ENCODE measurements at regions not wholly inside any gene's neighbourhood (a gene's known extent, or its start where the extent isn't known, plus 50 kb on each side); places are given as distances from the start of the nearest gene placed in this dataset.
"Not testable (repeated sequence)": the region's sequence is repeated elsewhere in the genome, so short reads cannot be mapped to it uniquely, and the experiment has no call there.

- DNase-seq, result no peak
Measured at GRCh38 chr10:118873091-118873737, 118.4 kb upstream of the CACUL1 start.

GRCh38 chr10:118873738-118874105, 119.0 kb upstream of the CACUL1 start:
- no peak for DNase-seq

GRCh38 chr10:118874171-118874570, 119.4 kb upstream of the CACUL1 start:
- DNase-seq, result no peak

GRCh38 chr10:118875087-118875486, 120.3 kb upstream of the CACUL1 start:
- no peak for DNase-seq

GRCh38 chr10:118882741-118883140, 128.0 kb upstream of the CACUL1 start:
- no peak for DNase-seq

- DNase-seq, result no peak
Measured at GRCh38 chr10:118892255-118892654, 137.3 kb upstream of the NANOS1 start.

GRCh38 chr10:118894891-118895290, 134.6 kb upstream of the NANOS1 start:
- not testable (repeated sequence) for DNase-seq

- DNase-seq, result no peak
Measured at GRCh38 chr10:118900617-118901016, 128.9 kb upstream of the NANOS1 start.

GRCh38 chr10:118901380-118901779, 128.1 kb upstream of the NANOS1 start:
- DNase-seq, result no peak

- DNase-seq, result no peak
Measured at GRCh38 chr10:118901906-118902305, 127.6 kb upstream of the NANOS1 start.

- DNase-seq, result not testable (repeated sequence)
Measured at GRCh38 chr10:118902656-118903055, 126.9 kb upstream of the NANOS1 start.

GRCh38 chr10:118903251-118903650, 126.3 kb upstream of the NANOS1 start:
- no peak for DNase-seq

- DNase-seq, result no peak
Measured at GRCh38 chr10:118903691-118904090, 125.8 kb upstream of the NANOS1 start.

- no peak for DNase-seq
Measured at GRCh38 chr10:118904286-118904685, 125.2 kb upstream of the NANOS1 start.

- no peak for DNase-seq
Measured at GRCh38 chr10:118907051-118907450, 122.5 kb upstream of the NANOS1 start.

- no peak for DNase-seq
Measured at GRCh38 chr10:118908557-118909256, 120.8 kb upstream of the NANOS1 start.

GRCh38 chr10:118910702-118911101, 118.8 kb upstream of the NANOS1 start:
- no peak for DNase-seq

GRCh38 chr10:118911363-118911762, 118.2 kb upstream of the NANOS1 start:
- DNase-seq, result no peak

GRCh38 chr10:118912961-118913600, 116.4 kb upstream of the NANOS1 start:
- DNase-seq, result no peak

GRCh38 chr10:118913825-118914224, 115.7 kb upstream of the NANOS1 start:
- no peak for DNase-seq

- DNase-seq, result no peak
Measured at GRCh38 chr10:118914629-118915028, 114.9 kb upstream of the NANOS1 start.

GRCh38 chr10:118915161-118915560, 114.4 kb upstream of the NANOS1 start:
- DNase-seq, result no peak

GRCh38 chr10:118916777-118917176, 112.7 kb upstream of the NANOS1 start:
- no peak for DNase-seq

- DNase-seq, result no peak
Measured at GRCh38 chr10:118917701-118918100, 111.8 kb upstream of the NANOS1 start.
